Body of pancreas (tissue), 4 donors: ENCODE measurements at regions not wholly inside any gene's neighbourhood (a gene's known extent, or its start where the extent isn't known, plus 50 kb on each side); places are given as distances from the start of the nearest gene placed in this dataset.

Experiments
- POLR2A ChIP-seq, 3 donors: fragments of 450-650 bp; IDR thresholded peaks; one replicate each; pipeline ENCODE4 v1.6.1; 2016; ENCODE audit warnings: antibody characterized with exemption in 3 of 3, mild to moderate bottlenecking in 2 of 3
- TF ChIP-seq, protein P1 (sequence below), 7 experiments: fragments of 450-650 bp in 4 of 7; fragments of 200-600 bp in 3 of 7; sonication (generic) in 3 of 7; IDR thresholded peaks; one replicate each; pipeline ENCODE4 v1.5.1; 2016 to 2019; ENCODE audit warnings: antibody characterized with exemption in 7 of 7

DNA sequence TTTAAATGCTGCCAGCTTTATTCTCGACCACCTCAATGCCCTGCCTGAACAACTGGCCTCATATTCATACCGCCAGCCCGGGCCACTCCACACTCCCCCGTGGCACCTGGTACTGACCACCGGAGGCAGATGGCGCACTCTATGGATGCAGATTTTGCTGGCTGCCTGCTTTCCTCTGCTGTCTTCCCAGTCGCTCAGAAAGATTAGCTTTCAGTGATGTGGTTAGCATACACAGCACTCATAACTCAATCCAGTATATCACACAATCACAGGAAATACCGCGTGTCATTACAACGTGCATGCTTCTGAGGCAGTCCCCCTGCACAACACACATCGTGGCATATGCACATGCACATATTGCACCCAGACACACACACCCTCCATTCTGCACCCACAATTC is 147.2 kb upstream of the BCOR start:
- no peak for TF ChIP-seq POLR2A (IDR thresholded peaks at IDR 0.05)
- TF ChIP-seq, protein P1, sequence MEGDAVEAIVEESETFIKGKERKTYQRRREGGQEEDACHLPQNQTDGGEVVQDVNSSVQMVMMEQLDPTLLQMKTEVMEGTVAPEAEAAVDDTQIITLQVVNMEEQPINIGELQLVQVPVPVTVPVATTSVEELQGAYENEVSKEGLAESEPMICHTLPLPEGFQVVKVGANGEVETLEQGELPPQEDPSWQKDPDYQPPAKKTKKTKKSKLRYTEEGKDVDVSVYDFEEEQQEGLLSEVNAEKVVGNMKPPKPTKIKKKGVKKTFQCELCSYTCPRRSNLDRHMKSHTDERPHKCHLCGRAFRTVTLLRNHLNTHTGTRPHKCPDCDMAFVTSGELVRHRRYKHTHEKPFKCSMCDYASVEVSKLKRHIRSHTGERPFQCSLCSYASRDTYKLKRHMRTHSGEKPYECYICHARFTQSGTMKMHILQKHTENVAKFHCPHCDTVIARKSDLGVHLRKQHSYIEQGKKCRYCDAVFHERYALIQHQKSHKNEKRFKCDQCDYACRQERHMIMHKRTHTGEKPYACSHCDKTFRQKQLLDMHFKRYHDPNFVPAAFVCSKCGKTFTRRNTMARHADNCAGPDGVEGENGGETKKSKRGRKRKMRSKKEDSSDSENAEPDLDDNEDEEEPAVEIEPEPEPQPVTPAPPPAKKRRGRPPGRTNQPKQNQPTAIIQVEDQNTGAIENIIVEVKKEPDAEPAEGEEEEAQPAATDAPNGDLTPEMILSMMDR (IDR thresholded peaks at IDR 0.05): no peak
